HEK293T (cell line): ENCODE measurements at regions not wholly inside any gene's neighbourhood (a gene's known extent, or its start where the extent isn't known, plus 50 kb on each side); places are given as distances from the start of the nearest gene placed in this dataset.
"Not testable (repeated sequence)": the region's sequence is repeated elsewhere in the genome, so short reads cannot be mapped to it uniquely, and the experiment has no call there.

ENCODE experiments used
- CTCF ChIA-PET: fragments of 350-600 bp; formaldehyde crosslinking; extraction: SDS; loops from one replicate; lab custom pipeline; 2021; ENCODE audit warnings: antibody characterized with exemption, inconsistent platforms; lab: Yijun Ruan, JAX
- POLR2A ChIA-PET: fragments of 350-600 bp; formaldehyde crosslinking; extraction: SDS; loops from one replicate; lab custom pipeline; 2020; ENCODE audit warnings: antibody characterized with exemption, inconsistent platforms; lab: Yijun Ruan, JAX
- DNase-seq: peaks from one replicate; pipeline ENCODE4 v3.0.0; 2012; ENCODE audit warnings: mixed read lengths; ENCODE audit errors: extremely low spot score
- ARNT ChIP-seq: fragments of 450-650 bp; IDR thresholded peaks from 2 replicates; pipeline ENCODE4 v1.6.1; 2017; ENCODE audit warnings: mild to moderate bottlenecking
- BHLHE40 ChIP-seq: fragments of 450-650 bp; IDR thresholded peaks from 2 replicates; pipeline ENCODE4 v1.6.1; 2016; ENCODE audit warnings: mild to moderate bottlenecking, moderate library complexity, borderline replicate concordance
- CTBP1 ChIP-seq: fragments of 450-650 bp; IDR thresholded peaks from 2 replicates; pipeline ENCODE4 v1.6.1; 2016; ENCODE audit warnings: borderline replicate concordance
- ELF4 ChIP-seq: fragments of 450-650 bp; IDR thresholded peaks from 2 replicates; pipeline ENCODE4 v1.6.1; 2017; ENCODE audit warnings: antibody characterized with exemption
- FOXA1 ChIP-seq: fragments of 450-650 bp; IDR thresholded peaks from 2 replicates; pipeline ENCODE4 v1.6.1; 2016; ENCODE audit warnings: mild to moderate bottlenecking
- FOXK2 ChIP-seq: fragments of 450-650 bp; IDR thresholded peaks from 2 replicates; pipeline ENCODE4 v1.6.1; 2016; ENCODE audit warnings: mild to moderate bottlenecking
- FOXM1 ChIP-seq: fragments of 450-650 bp; IDR thresholded peaks from 2 replicates; pipeline ENCODE4 v1.6.1; 2017; ENCODE audit warnings: mild to moderate bottlenecking, borderline replicate concordance
- HDGF ChIP-seq: fragments of 450-650 bp; IDR thresholded peaks from 2 replicates; pipeline ENCODE4 v1.6.1; 2017; ENCODE audit warnings: antibody characterized with exemption, borderline replicate concordance
- L3MBTL2 ChIP-seq: fragments of 450-650 bp; conservative IDR thresholded peaks from 2 replicates; pipeline ENCODE4 v1.6.1; 2016; ENCODE audit warnings: mild to moderate bottlenecking
- LEF1 ChIP-seq: fragments of 450-650 bp; IDR thresholded peaks from 2 replicates; pipeline ENCODE4 v1.6.1; 2017; ENCODE audit warnings: mild to moderate bottlenecking, borderline replicate concordance
- NFRKB ChIP-seq: fragments of 450-650 bp; IDR thresholded peaks from 2 replicates; pipeline ENCODE4 v1.6.1; 2016; ENCODE audit warnings: mild to moderate bottlenecking, moderate library complexity
- SP1 ChIP-seq: fragments of 450-650 bp; IDR thresholded peaks from 2 replicates; pipeline ENCODE4 v1.6.1; 2017
- SUZ12 ChIP-seq: fragments of 450-650 bp; IDR thresholded peaks from 2 replicates; pipeline ENCODE4 v1.6.1; 2016; ENCODE audit warnings: mild to moderate bottlenecking
- TARDBP ChIP-seq: fragments of 450-650 bp; IDR thresholded peaks from 2 replicates; pipeline ENCODE4 v1.6.1; 2016
- ZNF384 ChIP-seq: fragments of 450-650 bp; IDR thresholded peaks from 2 replicates; pipeline ENCODE4 v1.6.1; 2016
- TF ChIP-seq, protein P1 (sequence below): fragments of 450-650 bp; IDR thresholded peaks from 2 replicates; pipeline ENCODE4 v1.6.1; 2016

GRCh38 chr10:65143723-65144122 lies 1622.5 kb downstream of the REEP3 start:
- POLR2A ChIA-PET, result no interaction called here
- CTCF ChIA-PET, result no interaction called here
- no peak for DNase-seq
- TF ChIP-seq L3MBTL2, result no peak
- TF ChIP-seq BHLHE40, result no peak
- no peak for TF ChIP-seq TARDBP
- TF ChIP-seq LEF1, result no peak
- no peak for TF ChIP-seq ARNT
- TF ChIP-seq SUZ12, result no peak
- TF ChIP-seq, protein P1, sequence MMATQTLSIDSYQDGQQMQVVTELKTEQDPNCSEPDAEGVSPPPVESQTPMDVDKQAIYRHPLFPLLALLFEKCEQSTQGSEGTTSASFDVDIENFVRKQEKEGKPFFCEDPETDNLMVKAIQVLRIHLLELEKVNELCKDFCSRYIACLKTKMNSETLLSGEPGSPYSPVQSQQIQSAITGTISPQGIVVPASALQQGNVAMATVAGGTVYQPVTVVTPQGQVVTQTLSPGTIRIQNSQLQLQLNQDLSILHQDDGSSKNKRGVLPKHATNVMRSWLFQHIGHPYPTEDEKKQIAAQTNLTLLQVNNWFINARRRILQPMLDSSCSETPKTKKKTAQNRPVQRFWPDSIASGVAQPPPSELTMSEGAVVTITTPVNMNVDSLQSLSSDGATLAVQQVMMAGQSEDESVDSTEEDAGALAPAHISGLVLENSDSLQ, result no peak
- TF ChIP-seq SP1, result no peak
- TF ChIP-seq FOXK2, result no peak
- no peak for TF ChIP-seq CTBP1
- TF ChIP-seq FOXM1, result no peak
- no peak for TF ChIP-seq FOXA1
- no peak for TF ChIP-seq ELF4
- no peak for TF ChIP-seq ZNF384
- TF ChIP-seq NFRKB, result no peak
- no peak for TF ChIP-seq HDGF

- ChIA-PET CTCF (no interaction called here), POLR2A (no interaction called here)
- no peak for DNase-seq
- TF ChIP-seq ELF4 (no peak), TARDBP (no peak), HDGF (no peak)
Observed at GRCh38 chr10:65149878-65150277, 1628.7 kb downstream of the REEP3 start.

- ChIA-PET CTCF (no interaction called here), POLR2A (no interaction called here)
- DNase-seq, result no peak
- TF ChIP-seq TARDBP (no peak), SUZ12 (no peak), L3MBTL2 (no peak), FOXK2 (no peak), HDGF (no peak), CTBP1 (no peak), NFRKB (no peak), FOXM1 (no peak), ZNF384 (no peak), SP1 (no peak), LEF1 (no peak), ELF4 (no peak), ARNT (no peak), FOXA1 (no peak), BHLHE40 (no peak)
- TF ChIP-seq, protein P1, result no peak
Observed at GRCh38 chr10:65166272-65166671, 1645.1 kb downstream of the REEP3 start.

GRCh38 chr10:65172249-65172648 lies 1651.0 kb downstream of the REEP3 start:
- CTCF ChIA-PET, result no interaction called here
- no peak for DNase-seq
- POLR2A ChIA-PET, result no interaction called here
- TF ChIP-seq NFRKB, result no peak
- TF ChIP-seq TARDBP, result no peak
- TF ChIP-seq FOXA1, result no peak
- TF ChIP-seq SUZ12, result no peak
- no peak for TF ChIP-seq FOXM1
- no peak for TF ChIP-seq SP1
- TF ChIP-seq ELF4, result no peak
- TF ChIP-seq ARNT, result no peak
- no peak for TF ChIP-seq ZNF384
- TF ChIP-seq, protein P1, result no peak
- no peak for TF ChIP-seq L3MBTL2
- TF ChIP-seq FOXK2, result no peak
- TF ChIP-seq LEF1, result no peak
- no peak for TF ChIP-seq HDGF
- no peak for TF ChIP-seq CTBP1

- TF ChIP-seq BHLHE40, result no peak
- no peak for TF ChIP-seq LEF1
- TF ChIP-seq L3MBTL2, result no peak
- no peak for TF ChIP-seq NFRKB
- no peak for TF ChIP-seq ELF4
- TF ChIP-seq, protein P1, result no peak
- no peak for TF ChIP-seq FOXM1
- TF ChIP-seq FOXA1, result no peak
- TF ChIP-seq ARNT, result no peak
- no peak for TF ChIP-seq SP1
- no peak for TF ChIP-seq TARDBP
- no peak for DNase-seq
- ChIA-PET CTCF (no interaction called here), POLR2A (no interaction called here)
Observed at GRCh38 chr10:65176994-65177393, 1655.8 kb downstream of the REEP3 start.

DNA sequence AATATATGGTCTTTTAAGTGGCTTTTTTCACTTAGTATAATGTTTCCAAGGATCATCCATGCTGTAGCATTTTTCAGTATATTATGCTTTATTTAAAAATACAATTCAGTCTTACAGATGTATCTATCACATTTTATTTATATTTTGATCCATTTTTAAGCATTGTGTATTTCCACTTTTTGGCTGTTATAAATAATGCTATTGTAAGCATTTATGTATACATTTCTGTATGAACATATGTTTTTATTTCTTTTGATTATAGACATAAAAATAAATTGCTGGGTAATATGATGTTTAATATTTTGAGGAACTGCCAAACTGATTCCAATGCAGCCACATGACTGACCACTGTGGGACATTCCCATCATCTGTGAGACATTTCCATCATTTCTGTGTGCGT lies 1662.0 kb downstream of the REEP3 start:
- ChIA-PET CTCF (no interaction called here), POLR2A (no interaction called here)
- no peak for TF ChIP-seq FOXK2
- TF ChIP-seq LEF1, result no peak
- no peak for TF ChIP-seq ELF4
- no peak for TF ChIP-seq FOXM1
- TF ChIP-seq, protein P1, result no peak
- no peak for TF ChIP-seq TARDBP
- no peak for TF ChIP-seq SP1
- no peak for TF ChIP-seq HDGF
- no peak for TF ChIP-seq CTBP1
- TF ChIP-seq NFRKB, result no peak
- no peak for TF ChIP-seq BHLHE40
- no peak for TF ChIP-seq FOXA1
- no peak for DNase-seq

- POLR2A ChIA-PET, CTCF ChIA-PET, DNase-seq: not testable (repeated sequence)
Observed at GRCh38 chr10:65186668-65187067, 1665.5 kb downstream of the REEP3 start.
